Iris pigment epithelial cell (primary cell): ENCODE measurements at regions not wholly inside any gene's neighbourhood (a gene's known extent, or its start where the extent isn't known, plus 50 kb on each side); places are given as distances from the start of the nearest gene placed in this dataset.

Source experiments
- DNase-seq: peaks from one replicate; pipeline ENCODE4 v3.0.0-alpha.2; 2011; ENCODE audit warnings: low read depth

GRCh38 chr12:91577586-91578539 lies 395.2 kb upstream of the DCN start:
- peak; percentile 21 for DNase-seq

- no peak for DNase-seq
These were observed 393.8 kb upstream of the DCN start for GRCh38 chr12:91576432-91576831.

- no peak for DNase-seq
These were observed 393.0 kb upstream of the DCN start for GRCh38 chr12:91575630-91576029.

- DNase-seq: no peak
These were observed 392.4 kb upstream of the DCN start for GRCh38 chr12:91574975-91575374.

GRCh38 chr12:91574391-91574790 lies 391.8 kb upstream of the DCN start:
- DNase-seq: no peak

- DNase-seq: no peak
These were observed 390.3 kb upstream of the DCN start for GRCh38 chr12:91572869-91573268.

GRCh38 chr12:91567100-91567485 lies 384.5 kb upstream of the DCN start:
- DNase-seq: no peak

- no peak for DNase-seq
These were observed 383.9 kb upstream of the DCN start for GRCh38 chr12:91566328-91567099.

GRCh38 chr12:91565846-91566245 lies 383.2 kb upstream of the DCN start:
- DNase-seq: no peak

GRCh38 chr12:91565246-91565645 lies 382.6 kb upstream of the DCN start:
- peak; percentile 53 for DNase-seq

GRCh38 chr12:91563011-91563765 lies 380.6 kb upstream of the DCN start:
- no peak for DNase-seq

GRCh38 chr12:91562476-91562875 lies 379.9 kb upstream of the DCN start:
- DNase-seq: peak; percentile 45

- DNase-seq: no peak
These were observed 379.3 kb upstream of the DCN start for GRCh38 chr12:91561958-91562325.

GRCh38 chr12:91561301-91561957 lies 378.8 kb upstream of the DCN start:
- no peak for DNase-seq

GRCh38 chr12:91556909-91557308 lies 374.3 kb upstream of the DCN start:
- DNase-seq: no peak

GRCh38 chr12:91555436-91556415 lies 373.1 kb upstream of the DCN start:
- DNase-seq: no peak

- DNase-seq: no peak
These were observed 369.3 kb upstream of the DCN start for GRCh38 chr12:91551927-91552326.

- no peak for DNase-seq
These were observed 368.6 kb upstream of the DCN start for GRCh38 chr12:91551242-91551641.

- DNase-seq: no peak
These were observed 360.0 kb upstream of the DCN start for GRCh38 chr12:91542666-91543065.

- DNase-seq: no peak
These were observed 359.4 kb upstream of the DCN start for GRCh38 chr12:91542067-91542466.

- no peak for DNase-seq
These were observed 355.8 kb upstream of the DCN start for GRCh38 chr12:91538418-91538817.
